Hepatocyte (in vitro differentiated cells): ENCODE measurements at regions not wholly inside any gene's neighbourhood (a gene's known extent, or its start where the extent isn't known, plus 50 kb on each side); places are given as distances from the start of the nearest gene placed in this dataset.

Experiments used
- DNase-seq: peaks from one replicate; pipeline ENCODE4 v3.0.0-alpha.2; 2016; ENCODE audit warnings: low spot score
- H2AFZ ChIP-seq: fragments of 200-600 bp; sonication (generic); 2 replicates; pipeline ENCODE4 v1.6.0; 2016; ENCODE audit warnings: antibody characterized with exemption, mild to moderate bottlenecking
- H3K27ac ChIP-seq: fragments of 200-600 bp; sonication (generic); 2 replicates; pipeline ENCODE4 v1.5.1; 2016; ENCODE audit warnings: mild to moderate bottlenecking
- H3K27me3 ChIP-seq: fragments of 200-600 bp; sonication (generic); 2 replicates; pipeline ENCODE4 v1.6.1; 2016
- H3K36me3 ChIP-seq: fragments of 200-600 bp; sonication (generic); replicated peaks from 2 replicates; pipeline ENCODE4 v1.5.1; 2016; ENCODE audit warnings: low read depth; ENCODE audit not compliant: insufficient read depth
- H3K4me1 ChIP-seq: fragments of 200-600 bp; sonication (generic); 2 replicates; pipeline ENCODE4 v1.5.1; 2016; ENCODE audit warnings: mild to moderate bottlenecking, moderate library complexity; ENCODE audit not compliant: insufficient read depth
- H3K4me2 ChIP-seq: fragments of 200-600 bp; sonication (generic); 2 replicates; pipeline ENCODE4 v1.6.0; 2016
- H3K4me3 ChIP-seq: fragments of 200-600 bp; sonication (generic); 2 replicates; pipeline ENCODE4 v1.5.1; 2016; ENCODE audit warnings: mild to moderate bottlenecking
- H3K79me2 ChIP-seq: fragments of 200-600 bp; sonication (generic); 2 replicates; pipeline ENCODE4 v1.6.0; 2017; ENCODE audit warnings: mild to moderate bottlenecking
- H3K9me2 ChIP-seq: fragments of 200-600 bp; sonication (generic); replicated peaks from 2 replicates; pipeline ENCODE4 v1.6.0; 2017; ENCODE audit warnings: mild to moderate bottlenecking; ENCODE audit not compliant: insufficient read depth
- H3K9me3 ChIP-seq: fragments of 200-600 bp; sonication (generic); 2 replicates; pipeline ENCODE4 v1.5.1; 2016; ENCODE audit warnings: low read depth, mild to moderate bottlenecking
- H4K20me1 ChIP-seq: fragments of 200-600 bp; sonication (generic); 2 replicates; pipeline ENCODE4 v1.6.0; 2016; ENCODE audit warnings: mild to moderate bottlenecking; ENCODE audit not compliant: insufficient read depth, poor library complexity, severe bottlenecking
- EZH2 ChIP-seq: fragments of 200-600 bp; sonication (generic); IDR thresholded peaks from 2 replicates; pipeline ENCODE4 v1.6.1; 2016; ENCODE audit warnings: antibody characterized with exemption, mild to moderate bottlenecking, borderline replicate concordance
- EZH2phosphoT487 ChIP-seq: fragments of 200-600 bp; sonication (generic); IDR thresholded peaks from one replicate; pipeline ENCODE4 v1.6.1; 2018; ENCODE audit warnings: antibody characterized with exemption, mild to moderate bottlenecking, low read depth, moderate library complexity; ENCODE audit not compliant: unreplicated experiment, severe bottlenecking
- WGBS: methylation state at CpG from one replicate; pipeline ENCODE4 v1.1.6; 2016; ENCODE audit warnings: low lambda C conversion rate; ENCODE audit errors: missing lambda C conversion rate; 5-methylcytosine and 5-hydroxymethylcytosine counted together
- TF ChIP-seq, protein P1 (sequence below): fragments of 200-600 bp; sonication (generic); IDR thresholded peaks from 2 replicates; pipeline ENCODE4 v1.5.1; 2016; ENCODE audit warnings: antibody characterized with exemption, mild to moderate bottlenecking; ENCODE audit not compliant: poor library complexity

DNA sequence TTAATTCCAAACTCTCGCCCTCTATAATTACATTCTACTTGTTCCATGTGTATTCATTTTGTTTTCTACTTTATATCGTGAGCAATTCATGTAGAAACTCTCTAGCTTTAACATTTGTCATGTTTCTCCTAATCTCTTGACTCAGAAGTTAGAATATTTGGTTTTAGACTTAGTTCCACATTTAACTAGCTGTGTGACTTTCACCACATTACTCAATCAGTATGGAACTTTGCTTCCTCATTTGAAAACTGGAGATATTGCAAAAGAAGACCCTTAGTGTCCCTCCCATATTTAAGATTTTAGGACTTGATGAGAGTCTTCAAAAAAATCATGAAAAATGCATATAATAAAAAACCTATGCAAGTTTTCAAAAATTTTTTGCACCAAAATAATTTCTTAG lies 447.5 kb downstream of the GXYLT1 start:
- Histone ChIP-seq H3K36me3 (no peaks in the 10 kb centered on the region), H2AFZ (no peak overlapping the region), H4K20me1 (no peaks in the 10 kb centered on the region), H3K4me2 (no peak overlapping the region), H3K79me2 (no peaks in the 10 kb centered on the region), H3K27ac (no peak overlapping the region), H3K9me3 (no peaks in the 10 kb centered on the region), H3K27me3 (no peaks in the 10 kb centered on the region), H3K4me3 (no peak overlapping the region), H3K4me1 (no peaks in the 10 kb centered on the region), H3K9me2 (no peaks in the 10 kb centered on the region)
- WGBS: 88% methylated on average over 2 of the region's 2 CpGs
- no peak for DNase-seq
- TF ChIP-seq, protein P1, sequence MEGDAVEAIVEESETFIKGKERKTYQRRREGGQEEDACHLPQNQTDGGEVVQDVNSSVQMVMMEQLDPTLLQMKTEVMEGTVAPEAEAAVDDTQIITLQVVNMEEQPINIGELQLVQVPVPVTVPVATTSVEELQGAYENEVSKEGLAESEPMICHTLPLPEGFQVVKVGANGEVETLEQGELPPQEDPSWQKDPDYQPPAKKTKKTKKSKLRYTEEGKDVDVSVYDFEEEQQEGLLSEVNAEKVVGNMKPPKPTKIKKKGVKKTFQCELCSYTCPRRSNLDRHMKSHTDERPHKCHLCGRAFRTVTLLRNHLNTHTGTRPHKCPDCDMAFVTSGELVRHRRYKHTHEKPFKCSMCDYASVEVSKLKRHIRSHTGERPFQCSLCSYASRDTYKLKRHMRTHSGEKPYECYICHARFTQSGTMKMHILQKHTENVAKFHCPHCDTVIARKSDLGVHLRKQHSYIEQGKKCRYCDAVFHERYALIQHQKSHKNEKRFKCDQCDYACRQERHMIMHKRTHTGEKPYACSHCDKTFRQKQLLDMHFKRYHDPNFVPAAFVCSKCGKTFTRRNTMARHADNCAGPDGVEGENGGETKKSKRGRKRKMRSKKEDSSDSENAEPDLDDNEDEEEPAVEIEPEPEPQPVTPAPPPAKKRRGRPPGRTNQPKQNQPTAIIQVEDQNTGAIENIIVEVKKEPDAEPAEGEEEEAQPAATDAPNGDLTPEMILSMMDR: no peak
- TF ChIP-seq EZH2phosphoT487 (no peak), EZH2 (no peak)

DNA sequence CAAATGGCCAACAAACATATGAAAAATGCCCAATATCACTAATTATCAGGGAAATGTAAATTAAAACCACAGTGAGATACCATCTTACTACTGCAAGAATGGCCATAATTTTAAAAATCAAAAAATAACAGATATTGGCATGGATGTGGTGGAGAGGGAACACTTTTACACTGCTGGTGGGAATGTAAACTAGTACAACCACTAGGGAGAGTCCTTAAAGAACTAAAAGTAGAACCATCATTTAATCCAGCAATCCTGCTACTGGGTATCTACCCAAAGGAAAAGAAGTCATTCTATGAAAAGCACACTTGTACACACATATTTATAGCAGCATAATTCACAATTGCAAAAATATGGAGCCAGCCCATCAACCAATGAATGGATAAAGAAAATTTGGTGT lies 459.7 kb downstream of the GXYLT1 start:
- DNase-seq: no peak
- no peaks in the 10 kb centered on the region for H3K27me3 ChIP-seq
- H3K36me3 ChIP-seq: no peaks in the 10 kb centered on the region
- H2AFZ ChIP-seq: no peak overlapping the region
- H3K9me2 ChIP-seq: no peaks in the 10 kb centered on the region
- no peak overlapping the region for H3K27ac ChIP-seq
- H3K4me3 ChIP-seq: no peak overlapping the region
- H3K9me3 ChIP-seq: no peaks in the 10 kb centered on the region
- H3K79me2 ChIP-seq: no peaks in the 10 kb centered on the region
- TF ChIP-seq, protein P1: no peak
- TF ChIP-seq EZH2 (no peak), EZH2phosphoT487 (no peak)
- H4K20me1 ChIP-seq: no peaks in the 10 kb centered on the region
- no peak overlapping the region for H3K4me2 ChIP-seq
- no peaks in the 10 kb centered on the region for H3K4me1 ChIP-seq

DNA sequence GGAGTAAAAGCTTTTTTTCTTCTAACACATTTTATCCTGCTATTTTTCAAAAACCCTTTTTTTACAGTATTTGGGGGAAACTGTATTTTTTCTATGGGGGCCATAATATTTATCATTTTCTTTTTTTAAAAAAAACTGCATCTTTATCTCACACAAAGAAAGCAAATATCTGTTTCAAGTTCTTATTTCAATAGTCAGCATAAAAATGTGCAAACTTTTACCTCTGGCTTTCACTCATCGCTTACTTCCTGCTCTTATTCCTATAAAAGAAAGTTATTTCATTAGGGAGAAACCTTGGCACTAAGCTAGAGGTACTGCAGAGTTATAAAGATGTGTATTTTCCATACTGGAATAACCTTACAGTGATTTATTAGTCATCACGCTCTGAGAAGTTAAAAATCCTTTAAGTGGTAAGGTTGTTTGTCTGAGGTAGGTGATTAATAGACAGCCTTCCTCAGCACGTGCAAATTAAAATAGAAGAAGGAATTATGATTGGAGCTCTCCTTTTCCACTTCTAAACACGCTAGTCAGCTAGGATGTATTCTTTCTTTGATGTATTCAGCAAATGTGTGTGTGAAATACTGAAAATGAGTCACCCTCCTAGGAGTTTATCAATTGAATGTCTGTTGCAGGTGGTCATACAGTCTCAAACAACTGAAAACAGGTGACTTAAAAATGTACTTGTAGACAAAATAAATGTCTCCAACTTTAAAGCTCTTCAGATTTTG lies 461.0 kb downstream of the GXYLT1 start:
- Histone ChIP-seq H3K4me3 (no peak overlapping the region), H3K9me3 (no peaks in the 10 kb centered on the region), H3K27ac (no peak overlapping the region), H3K4me2 (no peak overlapping the region), H2AFZ (no peak overlapping the region), H4K20me1 (no peaks in the 10 kb centered on the region), H3K4me1 (no peaks in the 10 kb centered on the region), H3K79me2 (no peaks in the 10 kb centered on the region), H3K36me3 (no peaks in the 10 kb centered on the region), H3K9me2 (no peaks in the 10 kb centered on the region), H3K27me3 (no peaks in the 10 kb centered on the region)
- DNase-seq: no peak
- TF ChIP-seq, protein P1: no peak
- TF ChIP-seq EZH2 (no peak), EZH2phosphoT487 (no peak)
- 62% methylated on average over 4 of the region's 4 CpGs for WGBS
